ENCODE measurements at regions not wholly inside any gene's neighbourhood (a gene's known extent, or its start where the extent isn't known, plus 50 kb on each side); places are given as distances from the start of the nearest gene placed in this dataset.

- Histone ChIP-seq H3K4me3 (no peak overlapping the region), H3K9me3 (no peaks in the 10 kb centered on the region), H3K27ac (no peak overlapping the region), H3K4me1 (no peaks in the 10 kb centered on the region), H3K36me3 (ENCODE audit: insufficient read depth in 1 of 2, low read depth in 1 of 2) (no peaks in the 10 kb centered on the region), H3K27me3 (ENCODE audit: insufficient read depth in 3 of 3, low read length in 2 of 3) (peaks cover 0 to 7% (median 0%) of the 10 kb centered on the region in 3 donors)
- WGBS, 3 donors: 79 to 93% (median 82%) methylated on average over 6 of the region's 6 CpGs
- no peak for ATAC-seq
- no peak for TF ChIP-seq CTCF (IDR thresholded peaks at IDR 0.05)
- no peak for DNase-seq
- intact Hi-C loops (cut with DNase I): no loop called here
Observed at GRCh38 chr4:159481936-159482335, 379.1 kb downstream of the RAPGEF2 start.

GRCh38 chr4:159483110-159483781, 380.4 kb downstream of the RAPGEF2 start:
- no peak for DNase-seq
- peaks cover 0 to 7% (median 0%) of the 10 kb centered on the region in 3 donors for H3K27me3 ChIP-seq (ENCODE audit: insufficient read depth in 3 of 3, low read length in 2 of 3)
- no peak overlapping the region for H3K4me3 ChIP-seq
- H3K36me3 ChIP-seq (ENCODE audit: insufficient read depth in 1 of 2, low read depth in 1 of 2): no peaks in the 10 kb centered on the region
- no peak overlapping the region for H3K27ac ChIP-seq
- WGBS, 3 donors: 74 to 87% (median 76%) methylated on average over 5 of the region's 5 CpGs
- no peak for TF ChIP-seq CTCF (IDR thresholded peaks at IDR 0.05)
- no peak for ATAC-seq
- H3K4me1 ChIP-seq: no peaks in the 10 kb centered on the region
- H3K9me3 ChIP-seq: no peaks in the 10 kb centered on the region
- intact Hi-C loops (cut with DNase I): no loop called here

GRCh38 chr4:159483782-159484741, 381.2 kb downstream of the RAPGEF2 start:
- Histone ChIP-seq H3K27ac (no peak overlapping the region), H3K27me3 (ENCODE audit: insufficient read depth in 3 of 3, low read length in 2 of 3) (peaks cover 0 to 7% (median 0%) of the 10 kb centered on the region in 3 donors), H3K9me3 (no peaks in the 10 kb centered on the region), H3K4me3 (no peak overlapping the region), H3K36me3 (ENCODE audit: insufficient read depth in 1 of 2, low read depth in 1 of 2) (no peaks in the 10 kb centered on the region), H3K4me1 (no peaks in the 10 kb centered on the region)
- WGBS, 3 donors: 48 to 56% (median 50%) methylated on average over 6 of the region's 6 CpGs
- no peak for TF ChIP-seq CTCF (IDR thresholded peaks at IDR 0.05)
- no peak for ATAC-seq
- intact Hi-C loops (cut with DNase I): no loop called here
- DNase-seq: no peak

- no peaks in the 10 kb centered on the region for H3K36me3 ChIP-seq (ENCODE audit: insufficient read depth in 1 of 2, low read depth in 1 of 2)
- H3K9me3 ChIP-seq: no peaks in the 10 kb centered on the region
- no peak overlapping the region for H3K27ac ChIP-seq
- no peaks in the 10 kb centered on the region for H3K4me1 ChIP-seq
- WGBS, 3 donors: 61 to 68% (median 64%) methylated on average over 2 of the region's 2 CpGs
- DNase-seq (no peak), ATAC-seq (no peak)
- H3K4me3 ChIP-seq: no peak overlapping the region
- no peak for TF ChIP-seq CTCF (IDR thresholded peaks at IDR 0.05)
- peaks cover 0 to 7% (median 0%) of the 10 kb centered on the region in 3 donors for H3K27me3 ChIP-seq (ENCODE audit: insufficient read depth in 3 of 3, low read length in 2 of 3)
- intact Hi-C loops (cut with DNase I): no loop called here
Observed at GRCh38 chr4:159484864-159485263, 382.0 kb downstream of the RAPGEF2 start.
